GM21381 (cell line): ENCODE measurements at regions not wholly inside any gene's neighbourhood (a gene's known extent, or its start where the extent isn't known, plus 50 kb on each side); places are given as distances from the start of the nearest gene placed in this dataset.

Experiments
- ATAC-seq: cut with Tn5 transposase; IDR thresholded peaks from one replicate; pipeline ENCODE4 v1.9.1; 2021; ENCODE audit warnings: mild to moderate bottlenecking, moderate library complexity; ENCODE audit not compliant: unreplicated experiment

- no peak for ATAC-seq
These were observed 1165.7 kb downstream of the BRD1 start for GRCh38 chr22:48661984-48662383.

DNA sequence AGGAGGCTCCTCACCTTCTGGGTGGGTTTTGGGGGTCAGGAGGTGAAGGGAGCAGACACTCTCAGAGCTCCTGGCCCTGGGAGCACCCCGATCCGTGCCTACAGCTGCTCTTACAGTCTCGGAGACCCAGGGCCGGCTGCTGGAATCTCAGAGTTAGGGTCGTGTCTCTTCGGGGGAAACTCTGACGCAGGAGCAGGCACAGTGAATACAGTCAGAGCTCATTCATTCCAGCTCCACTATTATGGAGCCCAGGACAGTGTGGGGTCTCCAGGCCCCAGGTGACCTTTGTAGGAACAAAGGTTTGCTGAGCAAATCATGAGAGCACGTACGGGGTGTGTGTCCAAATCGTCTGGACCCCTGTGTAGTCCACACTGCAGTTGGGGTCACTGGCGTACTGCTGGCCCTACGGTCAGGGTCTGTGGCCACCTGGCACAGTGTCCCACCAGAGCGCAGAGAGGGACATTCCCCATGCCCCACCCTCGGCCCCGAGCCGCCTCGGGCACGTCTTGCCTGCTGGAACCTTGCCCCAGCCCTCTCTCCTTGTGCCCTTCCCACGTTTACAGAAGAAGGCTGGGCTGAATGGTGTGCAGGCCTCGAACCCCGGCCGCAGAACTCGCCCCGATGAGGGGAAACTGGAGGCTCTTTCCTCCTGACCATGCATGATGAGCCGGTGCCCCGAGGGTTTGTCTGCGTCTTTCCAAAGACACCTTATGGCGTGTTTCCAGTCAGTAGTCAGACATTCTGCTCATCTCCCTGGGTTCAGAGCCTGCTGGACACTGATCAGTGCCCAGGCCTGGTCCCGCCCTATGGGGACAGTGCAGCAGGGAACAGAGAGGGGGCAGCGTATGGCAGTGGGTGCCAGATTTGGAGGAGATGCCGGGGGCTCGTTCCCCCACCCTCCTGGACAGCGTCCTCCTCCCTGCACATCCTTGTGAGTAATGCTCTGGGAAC is 1166.6 kb downstream of the BRD1 start:
- no peak for ATAC-seq

- ATAC-seq, result no peak
These were observed 1167.4 kb downstream of the BRD1 start for GRCh38 chr22:48660104-48660789.

DNA sequence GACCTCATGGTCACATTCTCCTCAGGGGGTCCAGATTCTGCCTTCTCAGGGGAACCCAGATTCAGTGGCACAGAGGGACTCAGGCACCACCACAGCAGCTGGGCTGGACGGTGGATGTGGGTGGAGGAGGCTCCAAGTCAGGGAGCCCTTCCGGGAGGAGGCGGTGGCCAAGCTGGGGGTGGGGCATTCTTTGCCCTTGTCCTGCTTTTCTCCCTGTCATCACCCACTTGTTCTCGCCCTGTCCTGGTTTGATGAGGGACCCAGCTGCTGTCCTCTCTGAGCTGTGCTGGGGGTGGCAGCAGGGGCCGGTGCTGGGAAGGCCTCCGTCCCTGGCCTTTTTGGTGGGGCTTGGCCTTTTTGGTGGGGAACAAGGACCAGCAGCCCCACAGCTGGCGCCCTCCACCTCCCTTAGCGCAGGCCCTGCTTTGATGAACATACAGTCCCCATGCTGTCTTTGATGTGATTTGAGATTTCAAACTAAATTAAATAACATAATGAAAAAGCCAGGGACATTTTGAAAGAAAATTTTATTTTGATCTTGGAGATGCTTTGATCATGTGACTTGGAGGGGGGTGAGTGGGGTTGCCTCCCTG is 1168.2 kb downstream of the BRD1 start:
- ATAC-seq, result no peak

- no peak for ATAC-seq
These were observed 1168.8 kb downstream of the BRD1 start for GRCh38 chr22:48658871-48659270.

- ATAC-seq, result no peak
These were observed 1169.4 kb downstream of the BRD1 start for GRCh38 chr22:48658246-48658645.

DNA sequence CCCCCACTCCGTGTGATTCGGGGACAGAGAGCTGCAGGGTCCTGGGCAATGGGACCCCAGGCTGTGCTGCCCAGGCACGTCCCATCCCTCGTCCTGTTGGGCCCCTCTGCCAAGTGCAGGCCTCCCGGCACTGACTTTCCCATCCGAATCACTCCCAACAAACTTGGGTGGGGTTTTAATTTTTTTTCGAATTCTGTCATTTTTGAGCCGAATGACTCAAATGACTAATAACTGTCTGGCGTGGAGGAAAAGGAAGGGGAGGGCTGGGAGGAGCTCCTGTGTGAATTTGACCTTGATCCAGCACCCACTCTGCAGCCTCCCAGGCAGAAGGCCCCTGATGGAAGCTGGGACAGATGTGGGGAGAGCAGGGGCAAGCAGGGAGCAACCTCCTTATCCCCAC is 1173.2 kb downstream of the BRD1 start:
- no peak for ATAC-seq

DNA sequence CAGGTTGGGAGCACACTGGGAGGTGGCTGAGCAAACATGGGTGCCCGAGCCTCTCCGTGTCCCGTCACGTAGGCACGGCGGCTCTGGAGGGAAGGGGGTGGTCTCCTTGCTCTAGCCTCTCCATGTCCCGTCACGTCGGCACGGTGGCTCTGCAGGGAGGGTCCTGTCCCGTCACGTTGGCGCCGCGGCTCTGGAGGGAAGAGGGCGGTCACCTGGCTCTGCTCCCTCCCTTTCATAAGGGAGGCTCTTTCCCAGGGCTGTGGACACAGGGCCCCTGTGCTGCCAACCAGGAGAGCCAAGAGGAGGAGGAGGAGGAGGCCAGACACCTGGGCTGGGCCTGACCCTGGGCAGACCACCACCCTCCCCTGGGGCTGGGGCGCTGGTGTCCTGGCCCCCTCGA is 1173.7 kb downstream of the BRD1 start:
- ATAC-seq, result no peak

DNA sequence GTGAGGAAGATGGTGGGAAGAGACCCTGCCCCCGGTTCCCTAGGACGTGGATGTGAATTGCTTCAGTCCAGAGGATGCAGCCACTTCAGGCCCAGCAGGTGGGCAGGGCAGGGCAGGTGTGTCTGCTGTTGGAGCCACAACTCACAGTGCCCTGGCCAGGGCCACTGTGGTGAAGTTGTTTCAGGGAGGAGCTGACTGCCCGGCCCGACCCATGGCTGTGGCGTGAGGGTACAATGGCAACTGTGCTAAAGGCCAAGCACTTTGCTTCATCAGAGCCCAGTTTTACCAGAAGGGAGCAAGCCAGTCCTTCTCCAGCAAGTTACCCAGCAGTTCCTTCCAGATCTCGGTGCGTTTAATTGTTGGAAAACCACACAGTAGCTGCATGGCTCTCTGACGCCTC is 1174.4 kb downstream of the BRD1 start:
- no peak for ATAC-seq

DNA sequence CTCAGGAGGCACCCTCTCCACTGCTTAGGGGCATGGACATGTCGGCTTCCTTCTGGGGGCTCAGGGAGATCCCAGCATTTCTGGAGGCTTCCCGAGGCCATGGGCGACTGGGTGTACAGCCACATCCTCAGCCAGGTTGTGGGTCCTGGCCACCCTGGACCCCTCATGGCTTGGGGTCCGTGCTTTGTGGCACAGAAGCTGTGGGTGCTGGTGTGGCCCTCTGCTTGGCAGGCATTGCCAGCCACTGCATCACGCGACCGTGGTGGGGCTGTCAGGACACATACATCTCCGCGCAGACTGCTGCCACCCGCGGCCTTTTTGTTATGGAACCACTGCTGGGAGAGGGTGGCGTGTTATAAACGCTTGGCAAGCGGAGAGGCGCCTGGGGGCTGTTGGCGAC is 1174.9 kb downstream of the BRD1 start:
- no peak for ATAC-seq

GRCh38 chr22:48651981-48652538 is 1175.6 kb downstream of the BRD1 start:
- ATAC-seq, result no peak

GRCh38 chr22:48651036-48651890 is 1176.4 kb downstream of the BRD1 start:
- ATAC-seq, result no peak

DNA sequence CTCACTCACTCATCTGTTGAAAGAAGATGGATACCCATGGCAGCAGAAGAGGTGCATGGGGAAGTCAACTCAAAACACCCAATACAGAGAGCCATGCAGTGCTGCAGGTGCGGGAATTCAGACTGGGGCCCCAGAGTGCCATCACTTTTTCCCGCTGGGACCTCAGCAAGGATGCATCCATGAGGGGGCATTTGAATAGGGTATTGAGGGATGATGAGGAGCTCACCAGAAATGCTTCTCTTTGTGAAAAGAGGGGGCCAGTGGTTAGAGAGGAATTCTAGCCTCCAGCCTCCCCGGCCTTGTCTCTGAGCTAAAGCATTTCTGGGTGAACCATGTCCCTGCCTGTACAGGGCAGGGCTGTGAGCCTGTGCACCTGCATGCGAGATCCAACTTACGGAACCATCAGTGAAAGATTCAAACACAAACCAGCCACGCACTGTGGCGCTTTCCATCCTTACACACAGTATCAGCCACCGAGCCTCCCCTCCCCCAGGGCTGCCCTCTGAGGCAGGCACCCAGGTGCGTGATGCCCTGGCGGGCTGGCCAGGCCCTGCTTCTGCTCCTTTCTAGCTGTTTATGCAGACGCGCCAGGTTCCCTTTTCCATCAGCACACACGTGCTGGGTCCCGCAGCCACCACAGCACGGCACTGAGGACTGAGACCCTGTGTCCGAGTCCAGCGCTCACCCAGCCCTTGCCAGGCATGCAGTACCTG is 1177.2 kb downstream of the BRD1 start:
- ATAC-seq, result no peak

DNA sequence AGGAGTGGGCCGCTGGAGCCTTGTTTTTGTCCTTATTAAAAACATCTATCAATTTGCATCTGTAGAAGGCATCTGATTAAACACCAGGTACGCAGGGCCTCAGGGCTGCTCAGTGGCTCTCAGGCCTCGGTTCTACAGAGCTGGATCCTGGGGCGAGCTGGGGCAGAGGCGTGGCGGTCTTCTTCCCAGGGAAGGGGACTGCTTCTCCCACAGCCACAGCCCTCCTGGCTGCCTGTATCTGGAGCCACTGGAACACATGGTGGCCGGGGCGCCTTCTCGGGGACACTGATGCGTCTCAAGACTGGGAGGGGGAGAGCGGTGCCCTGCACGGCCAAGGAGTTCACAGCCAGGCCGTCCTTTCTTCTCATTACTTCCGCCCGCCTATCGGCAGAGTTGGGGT is 1178.2 kb downstream of the BRD1 start:
- ATAC-seq, result no peak

DNA sequence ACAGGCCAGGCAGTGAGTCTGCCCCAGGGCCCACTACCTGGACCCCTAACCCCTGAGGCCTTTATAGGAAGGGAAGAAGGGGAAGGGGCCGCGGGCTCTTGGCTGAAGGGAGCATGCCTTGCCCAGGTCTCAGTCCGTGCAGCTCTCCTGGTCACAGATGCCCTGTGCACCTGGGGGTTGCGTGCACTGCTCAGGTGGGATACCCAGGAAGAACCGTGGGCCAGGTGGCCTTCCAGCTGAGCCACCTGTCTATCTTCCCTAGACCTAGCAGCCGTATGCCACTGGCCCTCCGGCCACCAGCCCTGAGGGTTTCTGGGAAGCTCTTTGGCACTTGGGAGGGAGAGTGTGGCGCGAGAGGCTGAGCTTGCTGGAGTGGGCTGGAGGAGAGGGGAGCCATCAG is 1178.6 kb downstream of the BRD1 start:
- ATAC-seq, result no peak

- no peak for ATAC-seq
These were observed 1179.8 kb downstream of the BRD1 start for GRCh38 chr22:48647606-48648515.

DNA sequence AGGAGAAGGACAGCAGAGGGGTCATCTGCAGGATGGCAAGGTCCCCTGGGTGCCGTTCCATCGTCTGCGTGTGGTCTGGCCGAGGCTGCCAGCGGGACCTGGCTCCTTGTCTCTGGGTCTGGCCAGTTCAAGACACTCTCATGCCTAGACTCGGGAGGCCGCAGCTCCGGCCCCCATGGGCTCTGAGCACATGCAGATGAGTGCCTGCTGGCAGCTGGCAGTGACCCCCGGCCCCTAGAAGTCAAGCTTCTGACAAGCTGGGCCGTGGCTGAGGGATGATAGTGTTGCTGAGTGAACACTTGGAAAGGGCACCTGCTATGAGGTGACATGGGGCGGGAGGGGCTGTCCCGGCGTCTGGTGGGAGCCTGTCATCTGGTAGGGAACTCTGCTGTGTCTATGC is 1180.6 kb downstream of the BRD1 start:
- ATAC-seq, result no peak

- no peak for ATAC-seq
These were observed 1181.3 kb downstream of the BRD1 start for GRCh38 chr22:48646216-48646925.
